GM21390 (cell line): ENCODE measurements at regions not wholly inside any gene's neighbourhood (a gene's known extent, or its start where the extent isn't known, plus 50 kb on each side); places are given as distances from the start of the nearest gene placed in this dataset.
"Not testable (repeated sequence)": the region's sequence is repeated elsewhere in the genome, so short reads cannot be mapped to it uniquely, and the experiment has no call there.

Experiments used
- ATAC-seq: cut with Tn5 transposase; IDR thresholded peaks from one replicate; pipeline ENCODE4 v1.9.1; 2021; ENCODE audit not compliant: unreplicated experiment

DNA sequence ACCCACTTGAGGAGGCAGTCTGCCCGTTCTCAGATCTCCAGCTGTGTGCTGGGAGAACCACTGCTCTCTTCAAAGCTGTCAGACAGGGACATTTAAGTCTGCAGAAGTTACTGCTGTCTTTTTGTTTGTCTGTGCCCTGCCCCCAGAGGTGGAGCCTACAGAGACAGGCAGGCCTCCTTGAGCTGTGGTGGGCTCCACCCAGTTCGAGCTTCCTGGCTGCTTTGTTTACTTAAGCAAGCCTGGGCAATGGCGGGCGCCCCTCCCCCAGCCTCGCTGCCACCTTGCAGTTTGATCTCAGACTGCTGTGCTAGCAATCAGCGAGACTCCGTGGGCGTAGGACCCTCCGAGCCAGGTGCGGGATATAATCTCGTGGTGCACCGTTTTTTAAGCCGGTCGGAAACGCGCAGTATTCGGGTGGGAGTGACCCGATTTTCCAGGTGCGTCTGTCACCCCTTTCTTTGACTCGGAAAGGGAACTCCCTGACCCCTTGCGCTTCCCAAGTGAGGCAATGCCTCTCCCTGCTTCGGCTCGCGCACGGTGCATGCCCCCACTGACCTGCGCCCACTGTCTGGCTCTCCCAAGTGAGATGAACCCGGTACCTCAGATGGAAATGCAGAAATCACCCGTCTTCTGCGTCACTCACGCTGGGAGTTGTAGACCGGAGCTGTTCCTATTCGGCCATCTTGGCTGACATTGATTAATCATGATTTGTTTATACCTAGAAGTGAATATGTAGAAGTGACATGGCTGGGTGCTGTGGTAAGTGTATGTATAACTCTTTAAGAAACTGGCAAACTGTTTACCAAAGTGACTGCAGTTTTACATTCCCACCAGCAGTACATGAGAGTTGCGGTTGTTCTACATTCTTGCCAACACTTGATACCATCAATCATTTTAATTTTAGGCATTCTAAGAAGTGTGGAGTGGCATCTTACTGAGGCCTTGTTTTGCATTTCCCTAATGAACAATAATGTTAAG lies 465.9 kb upstream of the MAP3K7 start:
- ATAC-seq: not testable (repeated sequence)

DNA sequence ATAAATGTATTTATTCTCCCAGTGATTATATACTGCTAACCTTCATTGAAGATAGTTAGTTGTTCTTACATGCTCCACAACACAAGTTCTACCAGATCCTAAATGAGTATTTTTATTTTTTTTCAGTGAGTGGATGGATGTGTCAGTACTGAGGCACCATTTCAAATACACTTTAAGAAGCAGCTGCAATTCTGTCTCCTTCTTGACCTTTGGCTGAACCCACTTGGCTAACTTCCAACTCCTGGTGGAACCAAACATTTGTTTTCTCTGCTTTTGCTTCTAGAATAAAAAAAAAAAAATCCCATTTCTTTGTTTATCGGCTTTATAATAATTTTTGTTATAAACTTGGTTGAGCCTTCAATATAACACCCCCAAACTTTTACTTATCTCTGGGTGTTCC lies 458.3 kb upstream of the MAP3K7 start:
- no peak for ATAC-seq

DNA sequence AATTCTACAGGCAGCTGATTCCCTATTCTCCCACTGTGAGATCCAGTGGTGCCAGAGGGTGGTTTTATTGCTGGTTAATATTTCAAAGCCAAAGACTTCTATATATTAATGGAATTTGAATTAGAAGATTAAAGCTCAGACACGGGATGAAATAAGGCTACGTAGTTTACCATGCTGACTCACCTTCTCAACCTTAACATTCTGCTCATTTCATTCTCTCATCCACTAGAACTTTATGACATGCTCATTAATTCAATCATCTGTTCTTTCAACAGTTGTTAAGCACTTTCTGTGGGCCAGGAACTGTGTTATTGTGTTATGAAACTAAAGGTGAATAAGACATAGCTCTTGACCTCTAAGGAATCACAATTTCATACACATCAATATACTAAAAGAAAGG lies 456.9 kb upstream of the MAP3K7 start:
- no peak for ATAC-seq

DNA sequence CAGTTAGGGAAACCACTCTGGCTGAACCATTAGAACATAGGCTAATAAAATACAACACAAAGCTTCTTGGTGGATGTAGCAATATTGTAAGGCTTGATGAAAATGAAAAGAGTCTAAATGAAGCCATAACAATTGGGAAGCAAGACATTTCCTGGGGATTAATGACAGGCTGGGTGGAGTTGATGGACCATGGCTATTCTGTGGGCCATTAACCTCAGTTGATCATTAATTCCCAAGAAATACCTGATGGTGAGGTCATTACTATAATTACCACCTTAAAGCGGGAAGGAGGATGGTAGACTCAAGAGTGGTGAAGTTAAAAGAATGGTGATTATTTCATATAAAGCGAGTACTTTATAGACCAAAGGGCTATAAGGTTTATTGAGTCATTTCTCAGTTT lies 455.8 kb upstream of the MAP3K7 start:
- no peak for ATAC-seq

DNA sequence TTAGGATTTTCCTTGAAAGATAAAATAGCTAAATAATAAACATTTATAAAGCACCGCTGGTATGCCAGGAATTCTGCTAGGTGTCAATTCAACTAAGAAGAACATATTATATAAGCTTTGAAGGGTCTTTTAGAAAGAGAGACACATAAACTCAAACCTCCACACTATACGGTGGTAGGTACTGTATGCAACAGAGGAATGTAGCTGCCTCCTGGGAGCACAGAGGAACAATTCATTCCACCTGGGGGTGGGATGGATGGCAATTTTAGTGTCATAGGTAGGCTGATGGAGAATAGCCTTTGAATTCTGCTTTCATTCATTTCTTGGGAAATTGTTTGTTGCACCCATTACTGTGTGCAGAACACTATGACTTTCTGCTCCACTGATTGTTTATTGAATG lies 447.1 kb upstream of the MAP3K7 start:
- no peak for ATAC-seq

DNA sequence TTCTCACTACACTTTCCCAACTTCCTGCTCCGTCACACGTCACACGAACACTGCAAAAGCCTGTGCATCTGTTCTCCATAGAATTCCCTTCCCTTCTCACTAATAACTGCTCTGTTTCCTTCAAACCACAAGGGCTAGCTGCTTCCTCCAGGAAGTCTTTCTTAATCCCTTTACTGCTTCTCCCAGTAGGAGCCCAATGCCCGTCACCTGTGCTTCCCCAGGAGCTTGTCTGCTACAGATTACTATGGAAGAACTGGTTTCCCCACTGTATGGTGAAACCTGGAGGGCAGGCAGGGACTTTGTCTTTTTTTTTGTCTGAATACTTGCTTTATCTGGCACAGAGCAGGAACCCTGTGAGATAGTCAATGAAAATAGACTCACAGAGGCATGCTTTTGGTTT lies 444.7 kb upstream of the MAP3K7 start:
- no peak for ATAC-seq

- no peak for ATAC-seq
These were observed 442.3 kb upstream of the MAP3K7 start for GRCh38 chr6:91029211-91029610.

DNA sequence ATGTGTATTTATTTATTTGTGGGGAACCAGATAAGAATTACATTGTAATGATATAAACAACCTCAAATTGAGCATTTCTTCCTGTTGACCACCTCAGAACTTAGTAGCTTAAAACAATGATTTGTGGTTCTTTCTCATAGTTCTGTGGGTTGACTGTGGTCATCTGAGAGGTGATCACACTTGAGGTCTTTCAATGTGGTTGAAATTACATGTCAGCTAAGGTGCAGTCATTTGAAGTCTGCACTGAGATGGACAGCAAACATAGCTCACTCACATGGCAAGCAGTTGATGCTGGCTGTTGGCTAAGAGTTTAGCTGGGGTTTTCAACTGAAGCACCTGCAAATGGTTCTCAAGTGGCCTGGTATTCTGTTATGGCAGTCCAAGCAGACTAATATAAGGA lies 436.7 kb upstream of the MAP3K7 start:
- ATAC-seq: no peak

GRCh38 chr6:91020744-91021143 lies 433.9 kb upstream of the MAP3K7 start:
- peak; percentile 82 for ATAC-seq

DNA sequence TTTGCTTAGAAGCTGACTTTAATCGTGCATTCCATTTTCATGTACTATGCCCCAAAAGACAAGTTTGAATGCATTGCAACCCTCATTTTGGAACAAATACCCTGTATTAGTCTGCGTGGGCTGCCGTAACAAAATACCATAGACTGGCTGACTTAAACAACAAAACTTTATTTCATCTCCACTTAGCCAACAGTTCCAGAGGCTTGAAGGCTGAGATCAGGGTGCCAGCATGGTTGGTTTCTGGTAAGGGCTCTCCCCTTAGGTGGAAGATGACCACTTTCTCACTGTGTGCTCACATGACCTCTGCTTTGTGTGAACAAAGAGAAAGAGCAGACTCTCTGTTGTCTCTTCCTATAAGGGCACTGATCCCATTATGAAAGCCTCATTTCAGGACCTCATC lies 431.7 kb upstream of the MAP3K7 start:
- ATAC-seq: no peak

- ATAC-seq: no peak
These were observed 426.6 kb upstream of the MAP3K7 start for GRCh38 chr6:91013511-91013910.

- ATAC-seq: no peak
These were observed 410.2 kb upstream of the MAP3K7 start for GRCh38 chr6:90997076-90997475.

DNA sequence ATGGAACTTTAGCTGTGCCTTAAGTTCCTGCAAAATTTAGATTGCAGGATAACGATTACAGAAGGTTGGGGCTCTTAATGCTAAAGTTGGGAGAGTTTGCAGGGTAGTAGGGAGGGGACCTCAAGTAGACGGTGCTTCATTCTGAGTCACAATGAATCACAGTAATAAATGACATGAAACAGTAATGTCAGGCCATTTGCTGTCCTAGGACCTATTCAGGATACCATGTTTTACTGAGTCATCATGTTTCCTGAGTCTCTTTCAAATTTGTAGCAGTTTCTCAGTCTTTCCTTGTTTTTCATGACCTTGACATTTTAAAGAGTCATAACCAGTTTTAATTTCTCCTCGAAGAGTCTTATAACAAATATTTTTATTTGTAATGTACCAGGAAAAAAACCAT lies 406.9 kb upstream of the MAP3K7 start:
- no peak for ATAC-seq

GRCh38 chr6:90989763-90990162 lies 402.9 kb upstream of the MAP3K7 start:
- no peak for ATAC-seq

DNA sequence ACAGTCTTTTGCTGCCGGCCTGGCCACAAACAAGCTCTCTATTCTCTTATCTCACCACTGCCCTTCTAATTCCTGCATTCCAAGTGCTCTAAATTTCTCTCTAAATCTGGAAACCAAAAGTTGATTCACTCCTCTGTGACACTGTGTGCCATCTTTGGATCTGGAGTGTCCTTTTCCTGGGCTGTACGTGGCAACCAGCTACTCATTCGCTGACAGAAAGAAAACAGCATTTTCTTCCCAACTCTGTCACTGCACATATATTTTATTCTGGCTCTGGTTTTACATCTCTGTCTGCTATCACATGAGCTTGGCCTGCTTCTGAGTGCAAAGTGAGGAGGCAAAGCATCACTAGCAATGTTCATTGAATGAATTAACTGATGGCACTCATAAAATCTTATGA lies 397.2 kb upstream of the MAP3K7 start:
- no peak for ATAC-seq

GRCh38 chr6:90983462-90983861 lies 396.6 kb upstream of the MAP3K7 start:
- no peak for ATAC-seq

DNA sequence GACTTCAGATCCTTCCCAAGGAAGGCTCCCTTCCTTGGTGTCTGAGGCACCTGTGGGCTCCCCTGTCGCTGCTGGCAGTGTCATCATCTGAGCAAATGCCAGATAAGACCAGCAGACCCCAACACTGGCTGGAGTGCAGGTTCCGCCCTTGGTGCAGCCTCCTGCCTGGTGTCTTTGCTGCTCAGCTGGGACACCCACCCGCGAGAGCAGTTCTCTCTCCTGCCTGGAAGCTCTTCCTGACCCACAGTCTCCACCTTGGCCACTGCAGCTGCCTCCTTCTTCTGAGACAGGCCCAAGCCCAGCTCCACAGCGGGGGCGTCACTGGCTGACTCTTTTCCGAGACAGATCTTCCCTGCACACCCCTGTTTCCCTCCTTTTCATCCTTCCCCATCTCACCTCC lies 395.7 kb upstream of the MAP3K7 start:
- no peak for ATAC-seq

DNA sequence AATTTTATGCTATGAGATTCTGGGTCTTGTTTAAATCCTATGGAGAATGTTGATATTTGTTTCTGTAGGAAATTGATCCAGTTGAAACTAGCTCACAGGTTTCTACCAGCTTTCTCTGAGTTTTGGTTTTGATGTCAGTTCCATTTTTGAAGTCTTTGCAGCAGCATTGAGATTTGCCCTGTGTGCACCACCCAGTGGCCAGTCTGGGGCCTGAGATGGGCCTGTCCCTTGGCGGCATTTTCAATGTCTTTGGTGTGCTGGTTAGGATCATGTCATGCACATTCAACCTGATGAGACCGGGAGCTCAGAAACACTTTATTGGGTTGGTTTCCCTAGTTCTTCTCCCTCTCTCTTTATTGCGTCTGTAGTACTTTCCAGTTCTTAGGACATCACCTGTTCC lies 395.2 kb upstream of the MAP3K7 start:
- ATAC-seq: no peak

DNA sequence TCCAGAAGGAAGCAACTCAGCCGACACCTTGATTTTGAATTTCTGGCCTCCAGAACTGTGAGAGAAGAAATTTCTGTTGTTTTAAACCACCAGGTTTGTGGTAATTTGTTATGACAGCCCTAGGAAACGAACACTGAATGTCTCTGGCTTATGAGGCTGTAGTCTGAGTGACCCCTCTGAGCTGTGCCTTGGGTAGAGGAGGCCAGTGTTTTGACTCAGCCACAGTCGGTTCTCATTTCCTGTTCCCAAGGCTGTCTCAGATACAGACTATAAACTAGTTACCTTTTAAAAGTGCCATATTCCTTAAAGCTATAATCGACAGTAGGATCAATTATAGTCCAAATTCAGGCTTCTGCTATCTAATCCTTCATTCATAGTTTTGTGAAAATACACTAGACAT lies 391.2 kb upstream of the MAP3K7 start:
- peak; percentile 82 for ATAC-seq

- no peak for ATAC-seq
These were observed 390.6 kb upstream of the MAP3K7 start for GRCh38 chr6:90977513-90977912.

GRCh38 chr6:90976341-90976740 lies 389.5 kb upstream of the MAP3K7 start:
- no peak for ATAC-seq

DNA sequence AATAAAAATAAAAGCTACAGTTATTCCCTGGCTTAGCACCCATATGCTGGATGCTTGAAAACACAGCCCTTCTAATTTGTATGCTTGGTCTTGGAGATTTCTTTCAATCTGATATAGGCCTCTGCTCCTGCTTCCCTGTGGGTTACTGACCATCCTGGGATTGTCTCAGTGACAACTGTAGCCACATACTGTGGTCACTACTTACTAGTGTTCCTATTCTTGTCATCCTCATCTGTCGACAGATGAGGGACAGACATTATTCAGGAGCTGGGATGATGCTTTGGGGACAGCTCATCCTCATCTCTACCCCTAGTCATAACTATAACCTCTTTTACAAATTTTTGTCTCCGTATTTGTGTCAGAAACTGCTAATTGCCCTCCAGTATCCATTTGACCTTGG lies 388.9 kb upstream of the MAP3K7 start:
- no peak for ATAC-seq

- no peak for ATAC-seq
These were observed 386.3 kb upstream of the MAP3K7 start for GRCh38 chr6:90973188-90973587.
